Hematopoietic multipotent progenitor cell treated with erythropoietin and hydrocortisone succinate and interleukin-3 and kit ligand, for 15 days (in vitro differentiated cells): ENCODE measurements at regions not wholly inside any gene's neighbourhood (a gene's known extent, or its start where the extent isn't known, plus 50 kb on each side); places are given as distances from the start of the nearest gene placed in this dataset.
"Not testable (repeated sequence)": the region's sequence is repeated elsewhere in the genome, so short reads cannot be mapped to it uniquely, and the experiment has no call there.

Source experiments
- DNase-seq: peaks from one replicate; pipeline ENCODE4 v3.0.0-alpha.2; 2015; ENCODE audit warnings: low spot score

DNA sequence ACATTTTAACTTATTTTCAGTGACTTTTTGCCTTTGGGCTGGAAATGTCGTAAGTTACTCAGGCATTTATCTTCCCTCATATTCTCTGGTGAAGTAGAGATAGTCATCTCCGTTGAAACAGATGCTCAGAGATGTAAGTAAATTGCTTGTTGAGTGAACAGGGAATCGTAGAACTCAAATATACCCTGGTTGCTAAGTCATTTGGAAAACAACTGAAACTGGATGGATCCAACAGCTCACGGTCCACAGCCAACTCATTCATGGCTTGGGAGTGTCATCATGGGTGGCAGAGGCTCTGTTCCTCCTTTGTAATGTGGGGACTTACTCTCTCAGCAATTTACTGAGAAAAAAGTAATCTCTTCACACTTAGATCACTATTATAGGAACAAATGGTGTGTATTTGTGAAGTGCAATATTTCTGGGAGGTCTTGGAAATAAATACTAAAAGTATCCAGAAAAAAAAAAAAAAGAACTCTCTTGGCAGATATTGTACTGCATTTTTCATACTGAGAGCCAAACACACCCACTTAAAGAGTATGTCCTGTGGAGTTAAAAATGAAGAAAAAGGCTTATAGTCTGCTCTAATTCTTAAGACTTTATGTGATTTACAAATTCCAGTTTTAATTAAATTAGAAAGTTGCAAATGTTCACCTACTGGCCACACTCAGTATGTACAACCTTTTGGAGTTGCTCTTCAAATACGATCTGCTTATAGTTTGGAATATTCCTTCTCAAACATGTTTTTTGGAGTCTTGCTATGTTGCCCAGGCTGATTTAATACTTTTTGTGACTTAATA, 107.4 kb downstream of the LEPR start:
- peak; percentile 30 for DNase-seq

DNA sequence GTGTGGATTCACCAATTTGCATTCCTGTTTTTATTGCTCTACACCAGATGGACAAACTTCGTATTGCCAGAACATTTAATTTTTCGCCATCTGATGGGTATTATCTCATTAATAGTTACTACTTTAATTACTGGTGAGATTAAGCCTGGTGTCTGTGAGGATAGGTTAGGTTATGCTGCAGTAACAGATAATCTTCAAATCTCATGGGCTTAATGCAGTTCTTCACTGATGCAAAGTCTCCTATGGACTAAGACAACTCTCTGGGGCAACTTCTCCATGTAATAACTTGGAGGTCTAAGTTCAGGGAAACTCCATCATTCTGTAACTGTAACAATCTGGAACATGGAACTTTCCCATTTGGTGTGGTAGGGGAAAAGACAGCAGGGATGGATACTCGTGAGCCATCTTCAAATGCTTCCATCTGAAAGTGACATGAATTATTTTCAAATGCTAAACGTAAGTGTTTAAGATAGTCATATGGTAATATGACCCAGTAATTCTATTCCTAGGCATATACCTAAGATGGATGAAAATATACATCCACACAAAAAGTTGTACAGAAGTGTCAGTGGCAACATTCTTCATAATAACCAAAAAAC, 111.6 kb downstream of the LEPR start:
- no peak for DNase-seq

DNA sequence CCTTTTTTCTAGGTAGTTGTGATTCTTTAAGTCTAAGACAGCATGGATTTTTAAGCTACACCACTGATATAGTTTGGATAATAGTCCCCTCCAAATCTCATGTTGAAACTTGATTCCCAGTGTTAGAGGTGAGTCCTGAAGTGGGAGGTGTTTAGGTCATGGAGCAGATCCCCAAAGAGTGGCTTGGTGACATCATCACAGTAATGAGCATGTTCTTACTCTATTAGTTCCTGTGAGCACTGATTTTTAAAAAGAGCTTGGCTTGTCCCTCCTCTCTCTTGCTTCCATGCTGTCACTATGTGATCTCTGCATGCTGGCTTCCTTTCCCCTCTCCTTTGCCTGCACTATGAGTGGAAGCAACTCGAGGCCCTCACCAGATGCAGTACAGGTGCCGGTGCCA, 115.5 kb downstream of the LEPR start:
- DNase-seq: no peak

DNA sequence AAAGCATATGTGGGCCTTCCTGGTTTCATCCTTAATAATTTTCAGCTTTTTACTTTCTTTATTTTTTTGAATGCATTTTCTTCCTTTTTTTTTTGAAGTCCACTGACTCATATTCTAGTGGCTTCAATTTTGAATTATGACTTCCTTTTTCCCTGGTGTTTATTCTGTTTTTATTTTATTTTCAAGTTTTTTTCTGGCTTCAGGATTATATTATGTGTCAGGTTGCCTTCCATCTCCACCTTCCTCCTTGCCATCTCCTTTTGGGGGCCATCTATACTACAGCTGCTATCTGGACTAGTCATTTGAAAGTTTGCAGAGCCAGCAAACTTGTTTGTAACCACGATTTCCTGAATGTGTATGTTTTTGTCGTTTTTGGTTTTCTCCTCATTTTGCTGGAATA, 117.6 kb downstream of the LEPR start:
- no peak for DNase-seq

DNA sequence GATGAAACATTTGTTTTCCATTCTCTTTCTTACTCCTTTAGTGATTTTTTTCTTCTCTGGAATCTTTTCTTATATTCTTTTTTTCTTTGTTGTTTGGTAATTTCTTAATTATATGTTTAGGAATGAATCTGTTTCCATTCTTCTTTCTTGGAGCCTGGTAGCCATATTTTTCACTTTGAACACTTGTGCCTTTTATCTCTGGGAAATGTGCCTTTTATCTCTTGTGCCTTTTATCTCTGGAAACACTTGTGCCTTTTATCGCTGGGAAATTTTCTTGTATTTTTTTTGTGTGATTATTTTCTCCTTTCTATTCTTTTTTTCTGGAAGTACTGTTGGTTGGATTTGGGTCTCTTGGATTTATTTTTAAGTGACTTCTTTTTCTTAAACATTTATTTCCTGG, 118.2 kb downstream of the LEPR start:
- DNase-seq: no peak

DNA sequence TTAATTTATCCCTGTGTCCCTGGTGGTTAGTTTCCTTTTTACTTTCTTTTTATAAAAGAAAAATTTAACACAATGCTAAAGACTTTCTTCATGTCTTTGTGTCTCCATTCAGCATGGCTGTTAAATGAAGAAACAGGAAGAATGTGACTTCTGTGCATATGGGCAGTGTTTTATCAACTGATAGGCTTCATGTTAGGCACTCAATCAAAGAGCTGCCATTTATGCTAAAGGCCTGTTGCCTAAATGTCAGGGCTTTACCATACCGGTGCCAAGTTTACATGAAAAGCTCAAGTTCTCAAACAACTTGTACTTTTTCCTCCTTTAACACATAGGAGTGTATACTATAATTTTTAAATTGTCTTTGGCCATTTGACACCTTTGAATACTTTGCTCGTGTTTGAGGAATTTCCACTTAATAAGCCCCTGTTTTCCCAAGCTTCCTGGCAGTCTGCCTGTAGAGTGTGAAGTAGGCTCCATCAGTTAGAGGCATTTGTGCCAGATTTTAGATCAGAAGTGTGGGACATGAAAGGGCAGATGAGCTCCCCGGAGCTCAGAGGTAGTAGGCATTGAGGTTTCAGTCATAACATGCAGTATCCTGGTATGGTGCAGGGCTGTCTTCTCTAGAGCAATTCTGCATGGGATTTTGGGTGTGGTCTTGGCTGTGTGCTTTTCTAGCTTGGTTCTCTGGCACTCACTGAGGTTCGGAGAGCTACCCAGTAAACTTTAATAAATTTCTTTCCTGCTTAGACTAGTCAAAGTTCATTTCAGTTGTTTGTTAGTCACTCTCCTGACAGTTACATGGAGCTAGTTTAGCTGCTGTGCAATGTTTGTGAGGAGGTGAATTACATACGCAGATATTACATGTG, 119.0 kb downstream of the LEPR start:
- DNase-seq: no peak

DNA sequence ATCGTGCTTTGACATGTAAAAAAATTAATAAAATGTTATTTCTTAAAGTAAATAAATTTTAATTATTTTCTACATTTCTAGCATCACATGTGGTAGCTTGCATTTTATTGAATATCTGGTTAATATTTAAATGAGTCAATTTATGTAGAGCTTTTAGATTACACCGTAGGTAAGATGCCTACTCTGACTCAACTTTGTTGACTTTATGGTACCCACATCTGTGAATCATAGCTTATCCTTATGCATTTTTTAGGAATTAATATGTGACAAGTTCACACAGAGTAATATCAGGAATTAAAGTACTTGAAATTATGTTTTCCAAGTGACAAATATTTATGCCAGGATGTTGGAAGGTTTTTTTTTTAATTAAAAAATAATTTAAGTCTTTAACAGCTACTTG, 120.7 kb downstream of the LEPR start:
- no peak for DNase-seq

DNA sequence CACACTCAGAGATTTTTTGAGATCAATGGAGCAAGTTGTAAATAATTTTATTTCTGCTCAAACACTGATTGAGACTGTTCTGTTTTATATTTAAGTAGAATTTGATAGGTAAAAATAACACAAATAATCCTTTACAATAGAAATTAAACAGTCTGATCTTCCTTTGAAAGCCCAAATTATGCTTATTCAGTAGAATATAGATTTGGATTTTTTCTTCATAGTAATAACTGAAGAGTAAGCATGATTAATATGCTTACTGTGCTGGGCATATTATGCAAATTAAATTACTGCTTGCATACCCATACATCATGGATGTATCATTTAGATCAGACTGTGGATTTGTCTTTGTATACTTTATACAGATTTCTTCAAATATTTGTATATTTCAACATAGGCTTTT, 121.4 kb downstream of the LEPR start:
- no peak for DNase-seq

DNA sequence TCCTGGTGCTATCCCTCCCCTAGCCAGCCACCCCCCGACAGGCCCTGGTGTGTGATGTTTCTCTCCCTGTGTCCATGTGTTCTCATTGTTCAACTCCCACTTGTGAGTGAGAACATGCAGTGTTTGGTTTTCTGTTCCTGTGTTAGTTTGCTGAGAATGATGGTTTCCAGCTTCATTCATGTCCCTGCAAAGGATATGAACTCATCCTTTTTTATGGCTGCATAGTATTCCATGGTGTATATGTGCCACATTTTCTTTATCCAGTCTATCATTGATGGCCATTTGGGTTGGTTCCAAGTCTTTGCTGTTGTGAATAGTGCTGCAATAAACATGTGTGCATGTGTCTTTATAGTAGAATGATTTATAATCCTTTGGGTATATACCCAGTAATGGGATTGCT, 122.1 kb downstream of the LEPR start:
- DNase-seq: not testable (repeated sequence)

DNA sequence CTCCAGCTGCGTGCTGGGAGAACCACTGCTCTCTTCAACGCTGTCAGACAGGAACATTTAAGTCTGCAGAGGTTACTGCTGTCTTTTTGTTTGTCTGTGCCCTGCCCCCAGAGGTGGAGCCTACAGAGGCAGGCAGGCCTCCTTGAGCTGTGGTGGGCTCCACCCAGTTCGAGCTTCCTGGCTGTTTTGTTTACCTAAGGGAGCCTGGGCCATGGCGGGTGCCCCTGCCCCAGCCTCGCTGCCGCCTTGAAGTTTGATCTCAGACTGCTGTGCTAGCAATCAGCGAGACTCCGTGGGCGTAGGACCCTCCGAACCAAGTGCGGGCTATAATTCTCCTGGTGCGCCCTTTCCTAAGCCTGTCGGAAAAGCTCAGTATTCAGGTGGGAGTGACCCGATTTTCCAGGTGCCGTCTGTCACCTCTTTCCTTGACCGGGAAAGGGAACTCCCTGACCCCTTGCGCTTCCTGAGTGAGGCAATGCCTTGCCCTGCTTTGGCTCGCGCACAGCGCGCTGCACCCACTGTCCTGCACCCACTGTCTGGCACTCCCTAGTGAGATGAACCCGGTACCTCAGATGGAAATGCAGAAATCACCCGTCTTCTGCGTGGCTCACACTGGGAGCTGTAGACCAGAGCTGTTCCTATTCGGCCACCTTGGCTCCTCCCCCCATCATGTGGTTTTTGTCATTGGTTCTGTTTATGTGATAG, 130.0 kb downstream of the LEPR start:
- not testable (repeated sequence) for DNase-seq

DNA sequence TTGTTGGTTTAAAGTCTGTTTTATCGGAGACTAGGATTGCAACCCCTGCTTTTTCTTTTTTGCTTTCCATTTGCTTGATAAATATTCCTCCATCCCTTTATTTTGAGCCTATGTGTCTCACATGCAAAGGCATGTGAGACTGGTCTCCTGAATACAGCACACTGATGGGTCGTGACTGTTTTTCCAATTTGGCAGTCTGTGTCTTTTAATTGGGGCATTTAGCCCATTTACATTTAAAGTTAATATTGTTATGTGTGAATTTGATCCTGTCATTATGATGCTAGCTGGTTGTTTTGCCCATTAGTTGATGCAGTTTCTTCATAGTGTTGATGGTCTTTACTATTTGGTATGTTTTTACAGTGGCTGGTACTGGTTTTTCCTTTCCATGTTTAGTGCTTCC, 132.0 kb downstream of the LEPR start:
- DNase-seq: not testable (repeated sequence)

DNA sequence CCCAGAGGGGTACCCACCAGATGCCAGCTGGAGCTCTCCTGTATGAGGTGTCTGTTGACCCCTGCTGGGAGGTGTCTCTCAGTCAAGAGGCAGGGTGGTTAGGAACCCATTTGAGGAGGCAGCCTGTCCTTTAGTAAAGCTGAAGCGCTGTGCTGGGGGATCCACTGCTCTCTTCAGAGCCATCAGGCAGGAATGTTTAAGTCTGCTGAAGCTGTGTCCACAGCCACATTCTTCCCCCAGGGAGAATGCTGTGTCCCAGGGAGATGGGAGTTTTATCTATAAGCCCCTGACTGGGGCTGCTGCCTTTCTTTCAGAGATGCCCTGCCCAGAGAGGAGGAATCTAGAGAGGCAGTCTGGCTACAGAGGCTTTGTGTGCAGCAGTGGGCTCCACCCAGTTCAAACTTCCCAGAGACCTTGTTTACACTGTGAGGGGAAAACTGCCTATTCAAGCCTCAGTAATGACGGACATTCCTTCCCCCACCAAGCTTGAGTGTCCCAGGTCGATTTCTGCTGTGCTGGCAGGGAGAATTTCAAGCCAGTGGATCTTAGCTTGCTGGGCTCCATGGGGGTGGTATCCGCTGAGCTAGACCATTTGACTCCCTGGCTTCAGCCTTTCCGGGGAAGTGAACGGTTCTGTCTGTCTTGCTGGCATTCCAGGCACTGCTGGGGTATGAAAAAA, 133.8 kb downstream of the LEPR start:
- not testable (repeated sequence) for DNase-seq

DNA sequence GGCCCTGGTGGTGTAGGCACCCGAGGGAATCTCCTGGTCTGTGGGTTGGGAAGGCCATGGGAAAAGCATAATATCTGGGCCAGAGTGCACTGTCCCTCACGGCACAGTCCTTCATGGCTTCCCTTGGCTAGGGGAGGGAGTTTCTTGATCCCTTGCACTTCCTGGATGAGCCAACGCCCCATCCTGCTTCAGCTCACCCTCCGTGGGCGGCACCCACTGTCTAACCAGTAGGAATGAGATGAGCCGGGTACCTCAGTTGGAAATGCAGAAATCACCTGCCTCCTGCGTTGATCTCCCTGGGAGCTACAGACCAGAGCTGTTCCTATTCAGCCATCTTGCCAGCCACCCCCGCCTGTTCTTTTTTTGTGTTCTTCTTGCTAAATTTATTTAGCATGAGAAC, 134.4 kb downstream of the LEPR start:
- DNase-seq: no peak

DNA sequence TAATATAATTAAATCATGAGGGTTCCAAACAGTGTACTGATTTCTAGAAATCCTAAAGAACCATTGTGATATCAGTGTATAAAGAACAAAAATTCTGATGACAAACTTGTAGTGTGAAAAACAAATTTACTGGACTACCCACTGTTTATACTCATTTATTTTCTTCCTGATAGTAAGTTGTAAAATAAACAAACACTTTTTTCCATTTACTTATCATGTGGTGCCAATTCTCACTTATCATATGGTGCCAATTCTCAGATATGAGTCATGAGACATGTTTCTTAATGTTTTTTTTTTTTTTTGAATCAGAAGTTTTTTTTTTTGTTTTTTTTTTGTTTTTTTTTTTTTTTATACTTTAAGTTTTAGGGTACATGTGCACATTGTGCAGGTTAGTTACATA, 137.7 kb downstream of the LEPR start:
- no peak for DNase-seq

DNA sequence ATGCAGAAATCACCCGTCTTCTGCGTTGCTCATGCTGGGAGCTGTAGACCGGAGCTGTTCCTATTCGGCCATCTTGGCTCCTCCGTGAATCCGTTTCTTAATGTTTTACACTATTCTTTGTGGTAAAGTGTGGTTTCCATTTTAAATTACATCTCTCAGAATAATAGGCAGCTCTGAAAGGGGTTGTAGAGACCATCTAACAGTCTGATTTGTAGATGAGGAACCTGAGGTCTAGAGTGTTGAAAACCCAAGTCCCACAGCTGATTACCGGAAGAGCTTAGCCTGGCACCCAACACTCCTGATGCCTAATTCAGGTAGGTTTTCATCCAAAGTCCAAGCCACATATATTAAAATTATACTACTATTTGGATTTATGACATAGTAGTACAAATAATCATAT, 144.0 kb downstream of the LEPR start:
- DNase-seq: no peak

DNA sequence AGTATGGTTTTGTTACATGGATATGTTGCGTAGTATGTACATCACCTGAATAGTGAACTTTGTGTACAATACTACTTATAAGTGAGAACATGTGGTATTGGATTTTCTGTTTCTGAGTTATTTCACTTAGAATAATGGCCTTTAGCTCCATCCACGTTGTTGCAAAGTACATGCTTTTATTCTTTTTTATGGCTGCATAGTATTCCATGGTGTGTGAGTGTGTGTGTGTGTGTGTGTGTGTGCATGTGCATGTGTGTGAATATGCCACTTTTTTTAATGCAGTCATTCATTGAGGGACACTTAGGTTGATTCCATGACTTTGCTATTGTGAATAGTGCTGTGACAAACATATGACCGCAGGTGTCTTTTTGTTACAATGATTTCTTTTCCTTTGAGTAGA, 147.8 kb downstream of the LEPR start:
- no peak for DNase-seq

DNA sequence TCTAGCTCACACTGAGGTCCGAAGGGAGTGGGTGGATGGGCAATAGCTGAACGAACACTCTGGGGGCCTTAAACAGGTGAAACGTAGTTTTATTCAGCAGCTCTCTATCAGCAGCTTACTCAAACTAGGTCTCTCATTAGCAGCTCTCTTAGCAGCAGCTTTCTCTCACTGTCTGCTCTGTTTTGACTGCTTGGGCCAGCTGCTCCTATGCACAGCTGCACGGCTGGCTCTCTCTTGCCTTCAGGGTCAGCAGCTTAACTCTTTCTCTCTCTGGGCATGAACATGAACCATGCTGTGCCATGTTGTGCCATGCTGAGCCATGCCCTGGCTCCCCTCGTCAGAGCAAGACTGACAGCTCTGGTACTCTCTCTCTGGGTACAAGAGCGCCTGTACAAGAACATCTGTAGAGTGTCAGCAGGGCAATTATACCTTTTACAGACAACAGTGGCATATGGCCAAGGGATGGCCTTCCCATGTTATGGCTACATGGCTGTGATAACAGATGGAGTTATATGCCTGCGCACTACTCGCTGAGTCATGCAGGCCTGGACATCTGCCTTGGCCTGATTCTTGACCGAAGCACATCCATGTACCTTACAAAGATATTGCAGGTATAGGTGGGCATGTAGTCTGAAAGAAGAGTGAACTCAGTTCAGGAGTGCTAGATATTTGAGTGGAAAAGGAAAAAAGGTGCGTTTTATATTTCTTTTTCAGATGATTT, 152.4 kb downstream of the LEPR start:
- DNase-seq: no peak

DNA sequence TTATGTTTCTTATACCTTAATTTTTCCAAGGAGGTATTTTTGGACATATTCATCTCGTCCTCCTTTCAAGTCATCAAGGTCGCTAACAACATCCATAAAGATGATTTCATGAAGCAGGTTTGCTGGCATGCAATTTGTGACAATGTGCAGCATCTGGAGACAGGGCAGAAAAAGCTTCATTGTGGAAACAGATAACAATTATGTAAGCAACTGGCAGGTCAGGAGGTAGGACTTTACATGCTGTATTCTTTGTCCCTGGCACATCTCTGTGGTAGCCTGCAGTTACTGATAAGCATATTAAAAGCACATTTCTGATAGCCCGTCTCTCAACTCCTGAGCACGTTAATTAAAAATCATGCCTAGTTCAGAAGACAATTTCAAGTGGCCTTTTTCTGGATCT, 156.8 kb downstream of the LEPR start:
- peak; percentile 35 for DNase-seq

DNA sequence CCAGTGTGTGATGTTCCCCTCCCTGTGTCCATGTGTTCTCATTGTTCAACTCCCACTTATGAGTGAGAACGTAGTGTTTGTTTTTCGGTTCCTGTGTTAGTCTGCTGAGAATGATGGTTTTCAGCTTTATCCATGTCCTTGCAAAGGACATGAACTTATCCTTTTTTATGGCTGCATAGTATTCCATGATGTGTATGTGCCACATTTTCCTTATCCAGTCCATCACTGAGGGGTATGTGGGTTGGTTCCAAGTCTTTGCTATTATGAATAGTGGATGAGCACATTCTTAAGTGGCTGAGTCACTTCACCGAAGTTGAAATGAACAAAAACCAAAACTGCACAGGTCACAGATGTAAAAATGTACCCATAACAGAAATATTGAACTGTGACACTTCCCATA, 157.5 kb downstream of the LEPR start:
- DNase-seq: not testable (repeated sequence)

DNA sequence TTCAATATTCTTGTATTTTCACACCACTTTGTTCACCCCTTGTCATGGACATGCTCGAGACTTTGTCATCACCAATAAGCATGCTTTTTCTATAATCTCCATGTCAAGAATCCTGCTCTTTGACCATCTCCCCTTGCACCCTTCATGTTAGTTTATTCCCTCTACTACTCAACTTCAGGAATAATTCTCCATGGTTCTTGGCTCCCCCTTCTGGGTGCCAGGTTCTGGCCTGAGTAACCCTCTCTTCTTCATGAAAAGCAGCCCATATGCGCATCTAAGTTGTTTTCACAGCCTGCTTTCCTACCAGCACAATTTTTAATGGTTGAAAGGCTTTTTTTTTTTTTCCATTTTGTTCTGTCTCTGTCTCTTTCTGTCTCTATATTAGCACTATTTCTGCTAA, 160.7 kb downstream of the LEPR start:
- no peak for DNase-seq

DNA sequence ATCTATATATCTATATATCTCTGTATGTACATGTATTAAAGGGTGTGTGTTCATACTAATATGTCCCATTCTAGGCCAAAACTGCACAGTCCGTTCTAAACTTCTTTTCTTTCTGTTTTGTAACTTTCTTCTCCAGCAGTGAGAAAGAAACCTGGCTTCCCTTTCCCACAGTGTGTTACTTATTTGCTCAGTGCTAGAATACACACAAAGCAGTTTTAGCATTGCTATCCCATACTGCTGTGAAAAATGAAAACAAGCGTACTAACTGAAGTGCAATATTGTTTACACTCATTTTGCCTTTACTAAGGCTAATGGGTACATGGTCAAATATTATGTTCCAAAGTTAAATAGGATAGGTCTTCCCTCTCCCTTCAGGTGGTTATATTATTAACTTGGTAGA, 163.9 kb downstream of the LEPR start:
- DNase-seq: no peak
